Activated CD4-positive, alpha-beta T cell treated with anti-CD3 and anti-CD28 coated beads, Interleukin-10, Interleukin-2, amounts not matched to agents 100 ng/mL and 50 ng/mL, durations not matched to agents 16 hours and 8 hours (primary cell): ENCODE measurements at regions not wholly inside any gene's neighbourhood (a gene's known extent, or its start where the extent isn't known, plus 50 kb on each side); places are given as distances from the start of the nearest gene placed in this dataset.
"Not testable (repeated sequence)": the region's sequence is repeated elsewhere in the genome, so short reads cannot be mapped to it uniquely, and the experiment has no call there.

Source experiments
- DNase-seq: peaks from one replicate; pipeline ENCODE4 v3.0.0-alpha.2; 2020

DNA sequence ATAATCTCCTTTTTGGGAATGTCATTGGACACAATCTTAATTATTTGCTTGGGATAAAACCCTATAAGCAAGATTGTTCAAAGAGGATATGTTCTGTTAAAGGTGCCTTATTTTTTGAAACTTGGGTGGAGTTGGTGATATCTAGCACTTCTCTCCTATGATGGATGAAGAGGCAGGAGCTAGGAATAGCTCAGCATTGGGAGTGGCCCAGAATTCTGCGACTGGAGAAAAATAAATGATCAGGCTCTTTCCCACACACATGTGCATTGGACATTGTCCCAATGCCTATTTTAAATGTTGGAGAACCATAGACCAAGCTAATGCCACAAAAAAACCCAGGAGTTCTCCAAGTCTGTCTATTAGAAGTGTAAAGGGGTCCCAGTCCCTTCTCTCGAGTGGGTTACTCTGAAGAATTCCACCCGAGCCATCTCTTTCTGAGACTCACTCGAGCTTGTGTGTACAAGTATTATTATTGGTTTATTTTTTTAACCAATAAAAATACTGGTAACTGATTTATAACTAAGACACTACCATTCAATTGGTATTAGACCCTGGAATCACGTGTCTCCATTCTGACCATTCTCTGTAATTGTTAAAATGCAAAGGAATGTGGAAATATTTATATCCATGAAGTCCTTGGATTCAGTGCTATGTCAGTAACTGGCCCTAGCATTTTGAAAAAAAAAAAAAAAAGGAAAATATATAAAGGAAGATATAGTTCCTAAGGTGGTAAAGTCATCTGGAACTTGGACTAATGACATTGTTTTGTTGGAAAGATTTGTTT lies 437.5 kb upstream of the TMEM132C start:
- DNase-seq, result no peak

DNA sequence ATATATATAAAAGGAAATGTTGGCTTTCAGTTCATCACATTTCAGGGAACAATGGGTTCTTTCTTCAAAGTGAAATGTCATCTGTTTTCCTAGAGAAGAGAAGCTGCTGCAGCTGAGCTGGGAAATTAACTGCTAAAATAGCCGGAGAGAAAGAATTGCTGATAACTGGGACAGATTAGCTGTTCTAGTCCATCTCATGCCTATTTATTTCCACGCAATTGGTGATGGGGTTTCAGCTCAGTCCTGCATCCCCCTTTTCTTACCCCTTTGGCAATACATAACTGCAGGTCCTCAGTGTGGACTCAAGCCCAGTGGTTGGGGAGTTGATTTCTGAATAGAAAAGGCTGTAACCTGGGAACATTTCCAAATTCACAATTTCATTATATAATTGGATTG lies 436.9 kb upstream of the TMEM132C start:
- no peak for DNase-seq

DNA sequence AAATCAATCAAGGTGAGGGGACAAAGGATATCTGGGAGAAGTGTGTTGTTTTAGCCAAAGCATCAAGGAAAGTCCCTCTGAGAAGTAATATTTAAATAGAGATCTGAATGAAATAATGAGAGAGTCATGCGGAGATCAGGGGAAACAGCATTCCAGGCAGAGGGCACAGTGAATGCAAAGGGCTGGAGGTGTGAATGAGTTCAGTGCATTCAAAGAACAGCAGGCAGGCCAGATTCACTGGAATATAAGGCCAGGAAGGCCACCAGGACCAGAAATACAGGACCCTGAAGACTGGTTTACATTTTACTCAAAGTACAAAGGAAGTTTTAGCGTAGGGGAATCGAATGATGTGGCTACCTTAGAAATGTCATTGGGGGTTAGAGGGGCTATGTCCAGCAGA lies 436.2 kb upstream of the TMEM132C start:
- no peak for DNase-seq

DNA sequence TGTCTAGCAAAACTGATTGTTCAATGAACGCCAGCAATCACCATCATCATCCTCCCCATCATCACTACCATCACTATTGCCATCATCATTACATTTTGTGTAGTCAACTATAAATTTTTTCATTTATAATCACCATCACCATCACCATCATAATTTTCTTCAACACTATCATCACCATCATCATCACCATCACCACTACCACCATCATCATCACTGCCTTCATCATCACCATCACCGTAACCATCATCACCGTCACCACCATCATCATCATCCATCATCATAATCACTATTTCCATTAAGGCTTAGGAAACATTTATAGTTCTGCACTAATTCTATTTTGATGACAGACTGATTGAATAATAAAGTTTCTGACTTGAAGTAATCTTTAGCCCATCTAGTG lies 434.8 kb upstream of the TMEM132C start:
- no peak for DNase-seq

DNA sequence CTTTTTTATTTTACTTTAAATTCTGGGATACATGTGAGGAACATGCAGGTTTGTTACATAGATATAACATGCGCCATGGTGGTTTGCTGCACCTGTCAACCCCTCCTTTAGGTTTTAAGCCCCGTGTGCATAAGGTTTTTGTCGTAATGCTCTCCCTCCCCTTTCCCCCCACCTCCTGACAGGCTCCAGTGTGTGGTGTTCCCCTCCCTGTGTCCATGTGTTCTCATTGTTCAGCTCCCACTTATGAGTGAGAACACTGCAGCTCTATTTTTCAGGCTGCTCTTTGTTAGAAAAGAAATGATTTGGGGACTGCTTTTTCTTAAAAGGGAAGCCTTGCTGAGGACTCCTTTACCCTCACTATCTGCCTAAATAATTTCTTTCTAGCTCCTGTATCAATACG lies 430.2 kb upstream of the TMEM132C start:
- DNase-seq, result not testable (repeated sequence)

DNA sequence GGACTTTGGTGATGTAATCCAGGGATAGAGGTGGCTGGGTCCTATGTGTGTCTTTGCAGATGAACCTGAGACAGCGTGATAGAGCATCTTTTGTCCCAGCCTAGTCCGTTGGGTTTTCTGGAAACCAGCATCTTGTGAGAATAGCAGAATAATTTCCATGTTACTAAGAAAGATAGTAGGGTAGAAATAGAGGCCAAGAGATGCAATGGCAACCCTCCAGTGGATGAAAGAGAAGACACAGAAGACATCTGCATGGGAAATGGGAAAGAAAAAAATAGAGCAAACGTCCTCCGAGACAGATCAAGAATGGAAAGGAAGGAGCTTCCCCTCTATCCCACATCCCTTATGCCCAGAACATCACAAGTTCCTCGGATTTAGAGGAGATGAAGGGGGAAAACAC lies 409.3 kb upstream of the TMEM132C start:
- no peak for DNase-seq

DNA sequence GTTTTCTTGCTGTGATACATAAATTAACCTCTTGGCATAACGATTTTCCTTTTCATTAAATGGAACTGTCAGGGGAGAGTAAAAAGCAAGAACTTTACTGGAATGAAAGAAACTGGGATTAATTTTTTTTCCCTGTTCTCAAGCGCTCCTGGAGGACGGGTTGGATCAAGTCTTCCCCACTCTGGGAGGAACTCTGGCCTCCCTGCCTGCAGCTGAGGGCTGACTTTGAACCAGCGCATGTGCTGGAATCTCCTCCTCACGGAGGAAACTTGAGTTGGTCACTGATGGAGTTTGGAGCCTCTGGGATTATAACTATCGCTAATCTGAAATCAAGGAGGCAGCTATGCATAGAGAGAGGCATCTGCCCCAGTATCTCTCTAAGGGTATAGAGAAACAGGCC lies 406.4 kb upstream of the TMEM132C start:
- DNase-seq, result no peak

DNA sequence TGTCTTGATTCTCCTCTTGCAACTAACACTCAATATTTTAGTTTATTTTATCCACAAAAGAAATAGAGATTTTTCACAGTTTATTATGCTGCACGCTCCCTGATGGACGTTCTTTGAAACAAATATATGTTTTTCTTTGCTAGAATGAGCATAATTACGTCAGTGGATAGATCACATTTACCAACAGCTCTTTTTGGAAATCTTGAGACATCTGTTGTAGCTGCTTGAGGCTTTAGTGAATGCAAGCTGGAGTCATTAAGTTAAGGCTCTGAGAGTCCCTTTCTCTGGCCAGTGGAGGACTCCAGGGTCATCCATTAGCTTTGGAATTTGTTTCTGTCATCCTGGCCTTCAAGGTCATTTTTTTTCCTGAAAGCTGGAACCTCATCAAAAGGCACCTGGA lies 405.6 kb upstream of the TMEM132C start:
- DNase-seq, result no peak

DNA sequence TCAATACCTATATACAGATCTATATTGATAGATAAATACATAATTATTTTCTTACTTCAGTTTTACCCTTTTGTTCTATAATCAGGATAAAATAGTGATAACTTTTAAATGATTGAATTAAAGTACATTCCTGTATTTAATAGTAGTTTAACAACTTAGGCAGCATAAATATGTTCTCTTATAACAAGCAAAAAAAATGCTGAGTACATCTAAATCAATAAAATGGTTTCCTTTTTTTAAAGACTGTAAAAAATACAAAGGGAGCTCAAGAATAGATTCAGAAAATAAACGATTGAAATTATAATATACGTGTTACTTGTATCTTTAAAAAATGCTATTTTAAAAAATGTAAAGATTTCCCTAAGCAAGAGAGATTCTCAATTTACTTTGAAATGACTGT lies 393.7 kb upstream of the TMEM132C start:
- no peak for DNase-seq

DNA sequence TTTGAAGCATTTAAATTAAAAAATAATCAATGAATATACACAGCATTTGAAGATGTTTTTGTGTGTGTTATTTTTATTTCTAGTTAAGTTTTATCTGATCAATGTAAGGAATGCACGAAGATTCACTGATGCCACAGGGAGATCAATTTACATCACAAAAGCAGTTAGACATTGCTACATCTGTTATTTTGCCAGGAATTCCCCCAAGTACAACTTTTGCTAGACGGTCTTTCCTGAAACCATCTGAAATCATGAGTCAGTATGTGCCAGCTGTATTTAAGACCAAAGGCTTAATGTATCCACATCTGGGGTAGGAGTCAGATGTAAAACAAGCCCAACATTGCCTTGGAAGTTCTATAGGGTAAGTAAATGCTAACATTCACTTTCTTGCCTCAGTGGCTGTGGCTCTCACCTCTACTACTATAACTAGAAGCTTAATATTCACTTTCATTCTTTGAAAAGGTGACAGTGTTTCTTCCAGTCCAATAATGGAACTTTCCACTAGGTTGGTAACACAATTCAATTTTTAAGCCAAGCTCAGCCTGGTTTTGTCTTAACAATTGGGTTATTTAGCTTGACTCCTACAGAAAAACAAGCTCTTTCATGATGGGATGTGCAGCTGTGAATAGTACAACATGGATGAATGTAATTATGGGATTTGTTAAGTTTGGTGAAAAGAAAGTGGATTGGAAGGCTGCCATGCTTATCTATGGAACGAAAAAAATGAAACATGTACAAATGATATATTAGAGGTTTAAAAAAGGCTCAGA lies 385.4 kb upstream of the TMEM132C start:
- DNase-seq, result no peak

DNA sequence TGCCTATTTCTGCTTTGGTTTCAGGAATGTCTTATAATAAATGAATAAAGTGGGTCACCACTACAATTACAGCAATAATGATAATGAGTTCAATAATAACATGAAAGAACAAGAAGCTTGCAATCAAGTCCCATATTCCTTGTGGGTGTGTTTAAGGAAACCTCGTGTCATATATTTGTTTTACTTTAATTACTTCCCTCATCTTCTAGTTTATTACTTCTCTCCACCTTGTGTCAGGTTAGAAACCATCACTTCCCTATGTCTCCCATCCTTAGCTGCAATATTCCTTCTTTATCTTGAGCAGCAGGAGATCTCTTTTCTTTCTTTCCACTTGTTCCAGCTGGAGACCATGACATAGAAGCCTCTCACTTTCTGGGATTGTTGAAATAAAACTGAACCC lies 384.0 kb upstream of the TMEM132C start:
- DNase-seq, result no peak

DNA sequence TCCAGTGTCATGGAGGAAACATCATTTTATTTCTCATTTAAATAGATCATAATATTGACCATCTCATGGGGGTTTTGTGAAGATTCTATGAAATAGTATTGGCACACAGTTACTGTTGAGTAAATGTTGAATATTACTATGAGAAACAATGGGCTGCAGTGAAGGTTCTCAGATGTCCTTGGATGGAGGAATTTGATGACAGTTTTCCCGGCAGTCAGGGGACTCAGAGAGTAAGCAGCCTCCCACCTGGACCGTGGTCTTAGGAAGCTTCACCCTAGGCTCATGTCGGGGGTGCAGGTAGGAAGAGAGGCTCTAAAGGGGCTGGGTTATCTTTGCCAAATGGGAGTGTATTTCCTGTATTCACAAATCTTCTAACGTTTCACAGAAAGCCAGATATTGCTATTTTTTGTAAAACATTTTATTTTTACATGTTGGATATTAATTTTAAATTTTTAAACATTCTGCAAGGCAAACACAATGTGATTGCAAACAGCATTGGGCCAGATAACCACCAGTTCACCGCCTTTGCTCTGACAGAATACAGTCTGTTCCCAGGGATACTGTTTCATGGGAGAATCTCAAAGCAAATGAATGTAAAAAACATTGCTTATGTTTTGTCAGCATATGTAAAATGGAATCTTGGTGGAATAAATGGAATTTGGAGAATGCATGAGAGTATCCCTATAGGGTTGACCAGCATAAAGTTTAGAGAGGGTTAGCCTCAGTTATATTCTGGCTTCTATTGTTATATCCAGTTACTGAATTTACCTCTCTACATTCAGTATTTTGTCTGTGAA lies 380.8 kb upstream of the TMEM132C start:
- DNase-seq, result no peak

DNA sequence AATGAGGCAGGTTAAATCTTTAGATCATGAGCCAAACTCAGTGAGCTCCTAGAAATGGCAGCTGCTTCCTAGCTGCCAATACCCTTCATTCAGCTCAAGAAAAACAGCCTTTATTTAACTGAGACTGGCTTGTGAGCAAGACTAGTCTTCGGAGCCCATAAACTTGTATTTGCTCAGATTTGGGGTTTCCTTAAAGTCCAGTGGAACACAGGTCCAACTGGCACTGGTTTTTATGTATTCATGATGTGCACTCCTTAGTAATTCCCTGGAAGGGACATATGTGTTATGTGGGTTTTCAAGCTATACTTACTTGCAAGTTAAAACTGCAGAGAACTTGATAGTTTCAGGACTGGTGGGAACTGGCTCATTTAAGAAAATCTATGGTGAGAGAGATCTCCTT lies 380.1 kb upstream of the TMEM132C start:
- DNase-seq, result no peak

DNA sequence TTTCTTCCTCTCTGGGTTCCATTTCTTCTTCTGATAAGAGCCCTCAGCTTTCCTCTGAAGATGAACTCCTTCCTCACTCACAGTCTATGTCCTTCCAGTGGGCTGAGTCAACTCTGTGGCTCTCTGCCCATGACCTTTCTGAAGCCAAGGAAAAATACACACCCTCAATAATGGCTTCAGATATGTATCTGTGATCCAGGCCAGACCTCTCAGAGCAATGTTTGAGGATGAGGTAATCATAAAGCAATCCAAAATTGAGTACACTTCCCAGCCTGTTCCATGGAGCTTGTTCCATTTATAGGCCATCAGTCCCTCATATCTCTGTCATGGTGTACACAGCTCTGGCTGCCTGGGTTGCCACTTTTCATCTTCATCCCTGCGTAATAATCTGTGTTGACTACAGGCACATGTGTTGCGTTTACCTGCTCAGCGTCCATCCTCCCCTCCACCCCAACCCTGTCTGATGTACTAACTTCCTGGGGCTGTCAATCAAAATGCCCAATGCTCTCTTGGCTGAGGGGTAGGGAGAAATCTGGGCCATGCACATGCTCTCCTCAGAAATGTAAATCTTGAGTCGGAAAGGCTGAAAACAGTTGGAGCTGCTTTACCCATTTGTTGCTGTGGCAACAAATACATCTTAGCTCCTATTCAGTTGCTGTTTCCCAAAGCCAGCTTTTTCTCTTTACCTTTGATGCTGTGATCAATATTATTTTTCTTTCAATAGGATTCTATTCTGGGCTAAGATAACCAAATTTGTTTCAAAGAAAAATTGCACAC lies 377.8 kb upstream of the TMEM132C start:
- no peak for DNase-seq

DNA sequence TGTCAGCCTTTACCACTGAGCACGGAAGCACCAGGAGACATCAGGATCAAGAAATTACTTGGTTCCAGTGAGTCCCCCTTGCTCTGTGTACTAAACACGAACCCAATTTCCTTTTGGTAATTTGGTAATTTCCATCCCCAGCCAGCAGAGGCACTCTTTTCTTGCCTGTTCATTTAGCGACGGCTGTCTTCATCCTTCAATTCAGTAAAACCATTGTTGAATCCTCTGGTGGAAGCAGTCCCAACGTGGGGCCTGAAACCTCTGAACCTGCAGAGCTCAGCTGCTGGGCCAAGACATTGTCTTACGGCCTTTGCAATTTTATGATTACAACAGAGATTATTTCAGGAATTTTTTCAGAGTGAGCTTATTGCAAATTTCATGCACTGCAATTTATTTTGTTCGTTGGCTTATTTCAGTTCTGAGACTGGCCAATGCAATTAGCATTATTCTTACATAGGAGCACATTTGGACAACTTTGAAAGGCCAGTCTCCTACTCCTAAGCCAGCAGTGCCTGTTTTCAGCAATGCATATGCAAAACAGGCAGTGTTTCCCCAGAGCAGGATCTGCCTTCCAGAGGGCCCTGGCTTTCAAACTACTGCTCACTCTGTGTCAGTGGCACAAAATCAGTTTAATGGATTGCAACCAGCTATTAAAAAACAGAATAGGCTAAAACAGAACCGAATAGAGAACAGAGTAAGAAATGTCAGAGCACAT lies 372.9 kb upstream of the TMEM132C start:
- DNase-seq, result peak; percentile 0

DNA sequence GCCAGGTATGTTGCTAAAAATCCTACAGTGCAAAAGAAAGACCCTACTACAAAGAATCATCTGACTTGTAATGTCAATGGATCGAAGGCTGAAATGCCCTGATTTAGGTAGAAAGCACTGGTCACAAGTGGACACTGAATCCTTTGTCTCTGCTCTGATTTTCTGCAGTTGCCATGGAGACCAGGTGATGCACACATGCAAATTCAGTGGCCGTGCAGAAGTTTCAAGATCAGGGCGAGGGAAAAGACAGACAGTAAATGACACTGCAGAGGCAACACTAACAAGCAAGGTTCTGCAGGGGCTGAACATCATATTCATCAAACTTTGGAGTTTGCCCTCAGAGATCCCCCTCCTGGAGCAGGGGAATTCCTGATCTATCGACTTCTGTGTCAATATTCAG lies 370.3 kb upstream of the TMEM132C start:
- DNase-seq, result no peak

DNA sequence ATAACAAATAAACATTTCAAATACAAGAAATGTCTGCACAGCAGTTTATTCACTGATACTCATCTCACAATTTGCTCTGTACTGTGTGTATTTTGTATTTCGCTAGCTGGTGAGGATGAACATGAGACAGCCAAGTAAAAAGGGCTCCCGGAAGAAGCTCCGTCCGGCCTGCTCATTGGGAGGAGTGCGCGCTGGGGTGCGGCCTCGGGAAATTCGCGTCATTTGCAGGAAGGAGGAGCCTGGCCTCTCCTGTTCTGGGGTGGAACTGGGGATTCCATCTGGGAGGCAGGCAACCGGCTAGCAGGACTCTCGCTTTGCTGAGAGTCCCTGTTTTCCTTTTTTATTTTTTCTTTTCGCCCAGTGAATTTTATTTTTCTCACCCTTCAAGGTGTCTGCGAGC lies 368.4 kb upstream of the TMEM132C start:
- no peak for DNase-seq

DNA sequence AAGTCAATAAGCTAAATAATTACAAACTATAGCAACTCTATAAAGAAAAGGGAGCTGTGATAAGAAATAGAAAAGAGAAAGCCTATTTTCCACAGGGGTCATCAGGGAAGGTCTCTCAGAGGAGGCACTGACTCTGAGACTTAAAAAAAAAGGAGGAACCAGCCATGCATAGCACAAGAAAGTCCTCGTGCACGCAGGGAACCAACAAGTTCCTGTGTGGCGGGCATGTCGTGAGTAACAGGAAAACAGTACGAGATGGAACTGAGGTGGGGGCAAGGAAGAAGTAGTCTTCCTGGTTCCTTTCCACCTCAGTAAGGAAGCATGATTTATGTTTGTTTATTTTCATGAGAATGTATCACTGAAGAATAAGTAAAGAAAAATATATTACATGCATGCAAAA lies 367.0 kb upstream of the TMEM132C start:
- DNase-seq, result no peak

DNA sequence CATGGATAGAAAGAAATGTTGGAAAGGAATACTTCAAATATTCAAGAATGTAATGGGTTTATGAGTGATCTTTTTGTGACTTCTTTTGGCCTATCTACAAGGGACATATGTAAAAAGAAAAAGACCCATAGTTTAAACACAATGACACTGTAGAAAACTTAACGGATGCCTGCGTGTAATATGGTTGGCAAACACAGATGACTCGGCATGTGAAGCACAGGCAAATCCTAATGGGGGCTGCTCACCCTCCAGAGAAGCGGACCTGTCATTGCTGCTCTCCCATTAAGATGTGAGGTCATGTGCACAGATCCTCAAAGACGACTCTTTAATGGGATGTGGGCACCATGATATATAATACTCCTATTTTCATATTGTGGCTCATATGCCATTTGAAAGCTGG lies 366.6 kb upstream of the TMEM132C start:
- DNase-seq, result no peak

DNA sequence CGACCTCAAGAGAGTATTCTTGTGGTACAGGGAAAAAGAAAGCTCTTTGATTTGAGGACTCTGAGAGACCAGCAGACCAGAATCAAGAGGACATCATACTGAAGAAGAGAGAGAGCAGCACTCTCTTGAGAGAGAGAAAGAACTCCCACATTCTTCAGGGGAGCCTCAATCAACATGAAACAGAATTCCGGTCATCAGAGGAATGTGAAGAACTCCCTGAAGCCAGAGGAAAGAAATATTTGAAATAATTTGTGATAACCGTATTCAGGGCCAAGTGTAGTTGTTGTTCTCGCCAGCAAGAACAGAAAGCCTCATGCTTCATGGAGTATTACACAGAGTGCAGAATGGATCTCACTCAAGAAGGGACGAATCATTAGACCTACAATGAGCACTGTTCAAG lies 363.8 kb upstream of the TMEM132C start:
- no peak for DNase-seq

DNA sequence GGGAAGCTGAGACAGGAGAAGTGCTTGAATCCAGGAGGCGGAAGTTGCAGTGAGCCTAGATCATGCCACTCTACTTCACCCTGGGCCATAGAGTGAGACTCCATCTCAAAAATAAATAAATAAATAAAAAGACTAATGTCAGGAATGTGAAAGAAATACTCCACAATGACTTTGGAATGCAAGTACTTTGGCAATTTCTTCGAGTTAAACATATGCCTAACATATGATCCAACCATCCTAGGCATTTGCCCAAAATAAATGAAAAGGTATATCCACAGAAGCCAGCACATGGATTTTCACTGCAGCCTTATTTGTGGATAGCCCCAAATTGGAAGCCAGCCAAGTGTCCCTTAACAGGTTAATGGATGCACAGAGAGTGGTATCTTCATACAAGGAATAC lies 357.9 kb upstream of the TMEM132C start:
- no peak for DNase-seq

DNA sequence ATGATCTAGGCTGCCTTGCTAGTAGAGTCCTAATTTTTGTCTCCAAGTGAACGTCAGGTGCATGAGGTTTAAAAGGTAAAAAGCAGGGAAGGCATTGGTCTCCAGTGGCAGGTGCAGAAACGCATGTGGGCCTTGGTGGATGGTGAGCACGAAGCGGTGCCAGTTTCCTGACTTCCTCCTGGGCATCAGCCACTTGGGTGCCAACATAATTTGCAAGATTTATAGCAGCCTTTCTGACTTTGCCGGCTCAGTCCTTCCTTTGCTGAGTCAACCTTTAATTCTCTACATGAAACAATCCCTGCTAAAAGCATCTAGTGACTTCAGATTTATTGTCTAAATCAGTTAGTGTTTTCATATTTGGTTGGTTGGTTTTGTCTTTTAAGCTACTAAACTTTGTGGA lies 355.7 kb upstream of the TMEM132C start:
- DNase-seq, result no peak
